Keratinocyte (primary cell): ENCODE measurements at regions not wholly inside any gene's neighbourhood (a gene's known extent, or its start where the extent isn't known, plus 50 kb on each side); places are given as distances from the start of the nearest gene placed in this dataset.

Source experiments
- EZH2 ChIP-seq: IDR thresholded peaks from one replicate; pipeline ENCODE4 v1.6.1; 2012; ENCODE audit warnings: inconsistent platforms, mild to moderate bottlenecking, low read length, moderate library complexity
- TF ChIP-seq, protein P1 (sequence below), 3 experiments: IDR thresholded peaks in 1 of 3; conservative IDR thresholded peaks in 1 of 3; optimal IDR thresholded peaks in 1 of 3; 2 replicates in 2 of 3; 3 replicates in 1 of 3; pipeline versions ENCODE3 to v1.5.1; 2011; ENCODE audit warnings: low read length in 3 of 3, mild to moderate bottlenecking in 3 of 3, moderate library complexity in 2 of 3, control low read depth in 1 of 3, inconsistent platforms in 1 of 3; ENCODE audit not compliant: insufficient read depth in 2 of 3; ENCODE audit errors: extremely low read depth in 1 of 3

DNA sequence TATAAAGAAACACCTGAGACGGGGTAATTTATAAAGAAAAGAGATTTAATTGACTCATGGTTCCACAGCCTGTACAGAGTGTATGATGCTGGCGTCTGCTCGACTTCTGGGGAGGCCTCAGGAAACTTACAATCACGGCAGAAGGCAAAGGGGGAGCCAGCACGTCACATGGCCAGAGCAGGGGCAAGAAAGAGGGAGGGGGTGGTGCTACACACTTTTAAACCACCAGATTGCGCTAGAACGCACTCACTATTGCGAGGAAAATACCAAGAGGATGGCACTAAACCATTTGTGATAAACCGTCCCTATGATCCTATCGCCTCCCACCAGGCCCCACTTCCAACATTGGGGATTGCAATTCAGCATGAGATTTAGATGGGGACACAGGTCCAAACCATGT is 79.7 kb upstream of the CARD18 start:
- TF ChIP-seq, protein P1, sequence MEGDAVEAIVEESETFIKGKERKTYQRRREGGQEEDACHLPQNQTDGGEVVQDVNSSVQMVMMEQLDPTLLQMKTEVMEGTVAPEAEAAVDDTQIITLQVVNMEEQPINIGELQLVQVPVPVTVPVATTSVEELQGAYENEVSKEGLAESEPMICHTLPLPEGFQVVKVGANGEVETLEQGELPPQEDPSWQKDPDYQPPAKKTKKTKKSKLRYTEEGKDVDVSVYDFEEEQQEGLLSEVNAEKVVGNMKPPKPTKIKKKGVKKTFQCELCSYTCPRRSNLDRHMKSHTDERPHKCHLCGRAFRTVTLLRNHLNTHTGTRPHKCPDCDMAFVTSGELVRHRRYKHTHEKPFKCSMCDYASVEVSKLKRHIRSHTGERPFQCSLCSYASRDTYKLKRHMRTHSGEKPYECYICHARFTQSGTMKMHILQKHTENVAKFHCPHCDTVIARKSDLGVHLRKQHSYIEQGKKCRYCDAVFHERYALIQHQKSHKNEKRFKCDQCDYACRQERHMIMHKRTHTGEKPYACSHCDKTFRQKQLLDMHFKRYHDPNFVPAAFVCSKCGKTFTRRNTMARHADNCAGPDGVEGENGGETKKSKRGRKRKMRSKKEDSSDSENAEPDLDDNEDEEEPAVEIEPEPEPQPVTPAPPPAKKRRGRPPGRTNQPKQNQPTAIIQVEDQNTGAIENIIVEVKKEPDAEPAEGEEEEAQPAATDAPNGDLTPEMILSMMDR (optimal IDR thresholded peaks at IDR 0.05 in 1 of 3, IDR thresholded peaks at IDR 0.05 in 1 of 3, conservative IDR thresholded peaks at IDR 0.05 in 1 of 3; ENCODE audit: extremely low read depth in 1 of 3, insufficient read depth in 2 of 3, low read length in 3 of 3), result no peak
- no peak for TF ChIP-seq EZH2
